Lower leg skin (tissue), 3 donors: ENCODE measurements at regions not wholly inside any gene's neighbourhood (a gene's known extent, or its start where the extent isn't known, plus 50 kb on each side); places are given as distances from the start of the nearest gene placed in this dataset.

Experiments used
- POLR2A ChIP-seq, 2 donors: fragments of 450-650 bp; IDR thresholded peaks; one replicate each; pipeline ENCODE4 v1.6.1; 2016 to 2017; ENCODE audit warnings: antibody characterized with exemption in 2 of 2, mild to moderate bottlenecking in 1 of 2, moderate library complexity in 1 of 2
- TF ChIP-seq, protein P1 (sequence below), 3 donors: fragments of 450-650 bp; IDR thresholded peaks; one replicate each; pipeline ENCODE4 v1.5.1; 2016; ENCODE audit warnings: antibody characterized with exemption in 3 of 3, mild to moderate bottlenecking in 3 of 3, moderate library complexity in 2 of 3

DNA sequence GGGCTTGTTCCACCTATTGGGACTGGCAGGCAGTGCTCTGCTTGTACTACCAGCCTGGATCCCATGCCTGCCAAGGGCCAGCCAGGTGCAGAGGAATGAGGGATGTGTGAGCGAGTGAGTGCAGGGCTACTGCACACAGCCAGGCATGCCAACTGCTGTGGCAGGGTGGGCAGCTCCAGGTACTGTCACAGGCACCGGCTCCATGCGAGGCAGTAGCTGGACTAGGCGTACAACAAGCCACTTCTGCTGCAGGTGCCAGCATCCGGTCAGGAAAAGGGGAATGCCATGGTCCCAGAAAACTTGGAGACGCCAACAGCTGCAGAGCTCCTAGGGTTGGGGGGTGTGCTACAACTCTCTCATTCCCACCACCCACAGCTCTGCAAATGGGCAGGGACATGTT, 1356.7 kb downstream of the SI start:
- no peak for TF ChIP-seq POLR2A (IDR thresholded peaks at IDR 0.05)
- TF ChIP-seq, protein P1, sequence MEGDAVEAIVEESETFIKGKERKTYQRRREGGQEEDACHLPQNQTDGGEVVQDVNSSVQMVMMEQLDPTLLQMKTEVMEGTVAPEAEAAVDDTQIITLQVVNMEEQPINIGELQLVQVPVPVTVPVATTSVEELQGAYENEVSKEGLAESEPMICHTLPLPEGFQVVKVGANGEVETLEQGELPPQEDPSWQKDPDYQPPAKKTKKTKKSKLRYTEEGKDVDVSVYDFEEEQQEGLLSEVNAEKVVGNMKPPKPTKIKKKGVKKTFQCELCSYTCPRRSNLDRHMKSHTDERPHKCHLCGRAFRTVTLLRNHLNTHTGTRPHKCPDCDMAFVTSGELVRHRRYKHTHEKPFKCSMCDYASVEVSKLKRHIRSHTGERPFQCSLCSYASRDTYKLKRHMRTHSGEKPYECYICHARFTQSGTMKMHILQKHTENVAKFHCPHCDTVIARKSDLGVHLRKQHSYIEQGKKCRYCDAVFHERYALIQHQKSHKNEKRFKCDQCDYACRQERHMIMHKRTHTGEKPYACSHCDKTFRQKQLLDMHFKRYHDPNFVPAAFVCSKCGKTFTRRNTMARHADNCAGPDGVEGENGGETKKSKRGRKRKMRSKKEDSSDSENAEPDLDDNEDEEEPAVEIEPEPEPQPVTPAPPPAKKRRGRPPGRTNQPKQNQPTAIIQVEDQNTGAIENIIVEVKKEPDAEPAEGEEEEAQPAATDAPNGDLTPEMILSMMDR (IDR thresholded peaks at IDR 0.05) = no peak
